ENCODE measurements at regions not wholly inside any gene's neighbourhood (a gene's known extent, or its start where the extent isn't known, plus 50 kb on each side); places are given as distances from the start of the nearest gene placed in this dataset.

- no peak for TF ChIP-seq CTCF (IDR thresholded peaks at IDR 0.05; ENCODE audit: low read depth, low read length, missing input control)
- TF ChIP-seq, protein P1, sequence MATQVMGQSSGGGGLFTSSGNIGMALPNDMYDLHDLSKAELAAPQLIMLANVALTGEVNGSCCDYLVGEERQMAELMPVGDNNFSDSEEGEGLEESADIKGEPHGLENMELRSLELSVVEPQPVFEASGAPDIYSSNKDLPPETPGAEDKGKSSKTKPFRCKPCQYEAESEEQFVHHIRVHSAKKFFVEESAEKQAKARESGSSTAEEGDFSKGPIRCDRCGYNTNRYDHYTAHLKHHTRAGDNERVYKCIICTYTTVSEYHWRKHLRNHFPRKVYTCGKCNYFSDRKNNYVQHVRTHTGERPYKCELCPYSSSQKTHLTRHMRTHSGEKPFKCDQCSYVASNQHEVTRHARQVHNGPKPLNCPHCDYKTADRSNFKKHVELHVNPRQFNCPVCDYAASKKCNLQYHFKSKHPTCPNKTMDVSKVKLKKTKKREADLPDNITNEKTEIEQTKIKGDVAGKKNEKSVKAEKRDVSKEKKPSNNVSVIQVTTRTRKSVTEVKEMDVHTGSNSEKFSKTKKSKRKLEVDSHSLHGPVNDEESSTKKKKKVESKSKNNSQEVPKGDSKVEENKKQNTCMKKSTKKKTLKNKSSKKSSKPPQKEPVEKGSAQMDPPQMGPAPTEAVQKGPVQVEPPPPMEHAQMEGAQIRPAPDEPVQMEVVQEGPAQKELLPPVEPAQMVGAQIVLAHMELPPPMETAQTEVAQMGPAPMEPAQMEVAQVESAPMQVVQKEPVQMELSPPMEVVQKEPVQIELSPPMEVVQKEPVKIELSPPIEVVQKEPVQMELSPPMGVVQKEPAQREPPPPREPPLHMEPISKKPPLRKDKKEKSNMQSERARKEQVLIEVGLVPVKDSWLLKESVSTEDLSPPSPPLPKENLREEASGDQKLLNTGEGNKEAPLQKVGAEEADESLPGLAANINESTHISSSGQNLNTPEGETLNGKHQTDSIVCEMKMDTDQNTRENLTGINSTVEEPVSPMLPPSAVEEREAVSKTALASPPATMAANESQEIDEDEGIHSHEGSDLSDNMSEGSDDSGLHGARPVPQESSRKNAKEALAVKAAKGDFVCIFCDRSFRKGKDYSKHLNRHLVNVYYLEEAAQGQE (IDR thresholded peaks at IDR 0.05) = no peak
- TF ChIP-seq SP1 (IDR thresholded peaks at IDR 0.05) = no peak
- TF ChIP-seq EGR1 (IDR thresholded peaks at IDR 0.05; ENCODE audit: low read depth in 2 of 2) = no peak
- TF ChIP-seq RAD21 (IDR thresholded peaks at IDR 0.05) = no peak
- no peak for TF ChIP-seq TAF1 (conservative IDR thresholded peaks at IDR 0.05)
Measured at GRCh38 chr10:128599538-128599937, 473.3 kb upstream of the MKI67 start.

All from liver (tissue), 3 donors.